ENCODE measurements at regions not wholly inside any gene's neighbourhood (a gene's known extent, or its start where the extent isn't known, plus 50 kb on each side); places are given as distances from the start of the nearest gene placed in this dataset.

DNA sequence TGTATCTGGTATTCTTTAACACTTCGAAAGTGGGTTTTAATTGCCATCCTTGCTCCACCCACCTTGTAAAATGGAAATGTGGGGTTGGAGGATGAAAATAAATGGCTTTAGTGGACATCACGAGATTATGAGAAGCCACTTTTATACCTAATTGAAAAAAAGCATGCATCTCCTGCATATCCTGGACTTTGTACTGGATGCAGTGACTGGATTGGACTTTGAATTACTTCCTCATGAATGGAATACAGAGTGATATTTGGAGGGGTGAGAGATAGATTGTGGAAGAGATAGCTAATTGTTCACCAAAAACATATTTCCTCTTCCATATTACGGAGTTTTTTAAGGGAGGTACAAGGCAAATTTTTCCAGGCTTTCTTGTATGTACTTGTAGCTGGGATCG, 813.0 kb downstream of the TENT5A start:
- TF ChIP-seq, protein P1, sequence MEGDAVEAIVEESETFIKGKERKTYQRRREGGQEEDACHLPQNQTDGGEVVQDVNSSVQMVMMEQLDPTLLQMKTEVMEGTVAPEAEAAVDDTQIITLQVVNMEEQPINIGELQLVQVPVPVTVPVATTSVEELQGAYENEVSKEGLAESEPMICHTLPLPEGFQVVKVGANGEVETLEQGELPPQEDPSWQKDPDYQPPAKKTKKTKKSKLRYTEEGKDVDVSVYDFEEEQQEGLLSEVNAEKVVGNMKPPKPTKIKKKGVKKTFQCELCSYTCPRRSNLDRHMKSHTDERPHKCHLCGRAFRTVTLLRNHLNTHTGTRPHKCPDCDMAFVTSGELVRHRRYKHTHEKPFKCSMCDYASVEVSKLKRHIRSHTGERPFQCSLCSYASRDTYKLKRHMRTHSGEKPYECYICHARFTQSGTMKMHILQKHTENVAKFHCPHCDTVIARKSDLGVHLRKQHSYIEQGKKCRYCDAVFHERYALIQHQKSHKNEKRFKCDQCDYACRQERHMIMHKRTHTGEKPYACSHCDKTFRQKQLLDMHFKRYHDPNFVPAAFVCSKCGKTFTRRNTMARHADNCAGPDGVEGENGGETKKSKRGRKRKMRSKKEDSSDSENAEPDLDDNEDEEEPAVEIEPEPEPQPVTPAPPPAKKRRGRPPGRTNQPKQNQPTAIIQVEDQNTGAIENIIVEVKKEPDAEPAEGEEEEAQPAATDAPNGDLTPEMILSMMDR (IDR thresholded peaks at IDR 0.05) = no peak
- TF ChIP-seq EP300 (IDR thresholded peaks at IDR 0.05) = no peak

All from esophagus muscularis mucosa (tissue), 3 donors.